Neural progenitor cell (in vitro differentiated cells): ENCODE measurements at regions not wholly inside any gene's neighbourhood (a gene's known extent, or its start where the extent isn't known, plus 50 kb on each side); places are given as distances from the start of the nearest gene placed in this dataset.

Source experiments
- DNase-seq: peaks from one replicate; pipeline ENCODE4 v3.0.0-alpha.2; 2016; ENCODE audit warnings: low spot score
- H2AFZ ChIP-seq: fragments of 200-600 bp; sonication (generic); replicated peaks from 2 replicates; pipeline ENCODE4 v1.6.1; 2016; ENCODE audit warnings: antibody characterized with exemption
- H3F3A ChIP-seq: fragments of 200-600 bp; sonication (generic); 2 replicates; pipeline ENCODE4 v1.6.1; 2016; ENCODE audit warnings: antibody characterized with exemption, low read depth
- H3K27ac ChIP-seq: fragments of 200-600 bp; sonication (generic); 2 replicates; pipeline ENCODE4 v1.5.1; 2016; ENCODE audit warnings: mild to moderate bottlenecking
- H3K27me3 ChIP-seq: fragments of 200-600 bp; sonication (generic); 2 replicates; pipeline ENCODE4 v1.6.1; 2016; ENCODE audit warnings: mild to moderate bottlenecking, moderate library complexity
- H3K36me3 ChIP-seq: fragments of 200-600 bp; sonication (generic); 2 replicates; pipeline ENCODE4 v1.5.1; 2016
- H3K4me1 ChIP-seq: fragments of 200-600 bp; sonication (generic); 2 replicates; pipeline ENCODE4 v1.6.1; 2016; ENCODE audit warnings: mixed run types
- H3K4me2 ChIP-seq: fragments of 200-600 bp; sonication (generic); 2 replicates; pipeline ENCODE4 v1.6.1; 2016
- H3K4me3 ChIP-seq: fragments of 200-600 bp; sonication (generic); 2 replicates; pipeline ENCODE4 v1.5.1; 2016
- H3K79me2 ChIP-seq: fragments of 200-600 bp; sonication (generic); 2 replicates; pipeline ENCODE4 v1.6.1; 2016; ENCODE audit warnings: low read depth
- H3K9ac ChIP-seq: fragments of 200-600 bp; sonication (generic); 2 replicates; pipeline ENCODE4 v1.6.1; 2016
- H3K9me3 ChIP-seq: fragments of 200-600 bp; sonication (generic); 2 replicates; pipeline ENCODE4 v1.5.1; 2016; ENCODE audit warnings: low read depth
- H4K20me1 ChIP-seq: fragments of 200-600 bp; sonication (generic); 2 replicates; pipeline ENCODE4 v1.6.1; 2016; ENCODE audit warnings: low read depth
- H3K27ac Mint-ChIP-seq: 3 replicates; pipeline ENCODE4 v1.8.0; 2021; ENCODE audit warnings: mixed read lengths
- H3K27me3 Mint-ChIP-seq: 2 replicates; pipeline ENCODE4 v1.8.0; 2022; ENCODE audit warnings: low read depth, mild to moderate bottlenecking, inconsistent platforms, moderate library complexity, mixed read lengths; ENCODE audit not compliant: insufficient read depth
- H3K36me3 Mint-ChIP-seq: 3 replicates; pipeline ENCODE4 v1.8.0; 2021; ENCODE audit warnings: mixed read lengths
- H3K4me1 Mint-ChIP-seq: 3 replicates; pipeline ENCODE4 v1.8.0; 2021; ENCODE audit warnings: mixed read lengths
- H3K4me3 Mint-ChIP-seq: 3 replicates; pipeline ENCODE4 v1.8.0; 2021; ENCODE audit warnings: mild to moderate bottlenecking, moderate library complexity, mixed read lengths
- H3K9me3 Mint-ChIP-seq: 3 replicates; pipeline ENCODE4 v1.8.0; 2020; ENCODE audit warnings: mixed read lengths
- EZH2 ChIP-seq: fragments of 200-600 bp; sonication (generic); IDR thresholded peaks from 2 replicates; pipeline ENCODE4 v1.6.1; 2017; ENCODE audit warnings: antibody characterized with exemption, mild to moderate bottlenecking, moderate library complexity
- EZH2phosphoT487 ChIP-seq: fragments of 200-600 bp; sonication (generic); IDR thresholded peaks from 2 replicates; pipeline ENCODE4 v1.6.1; 2017; ENCODE audit warnings: antibody characterized with exemption
- TF ChIP-seq, protein P1 (sequence below): fragments of 200-600 bp; sonication (generic); IDR thresholded peaks from 2 replicates; pipeline ENCODE4 v1.5.1; 2017; ENCODE audit warnings: antibody characterized with exemption, mild to moderate bottlenecking

DNA sequence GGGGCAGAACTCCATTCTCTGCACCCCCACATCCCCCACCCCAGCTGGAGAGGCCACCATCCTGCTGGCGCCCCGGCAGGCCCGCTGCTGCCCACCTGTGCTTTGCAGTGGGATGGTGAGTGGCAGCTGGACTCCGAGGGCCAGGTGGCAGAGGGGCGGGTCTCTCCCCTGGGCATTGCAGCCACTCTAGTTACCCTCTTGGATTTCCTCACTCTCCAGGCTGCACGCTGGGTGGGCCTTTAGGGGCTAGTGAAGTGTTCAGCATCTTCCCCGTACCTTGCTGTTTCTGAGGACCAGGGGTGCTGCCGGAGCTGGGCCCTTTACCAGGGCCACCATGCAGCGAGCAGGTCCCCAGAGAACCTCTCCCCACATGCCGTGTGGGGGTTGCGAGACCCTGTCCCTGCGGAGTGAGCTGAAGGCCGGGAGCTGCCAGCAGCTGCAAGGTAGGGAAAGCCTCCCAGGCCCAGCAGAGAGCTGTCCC lies 88.4 kb upstream of the SH3PXD2B start:
- TF ChIP-seq EZH2phosphoT487, result no peak
- TF ChIP-seq, protein P1, sequence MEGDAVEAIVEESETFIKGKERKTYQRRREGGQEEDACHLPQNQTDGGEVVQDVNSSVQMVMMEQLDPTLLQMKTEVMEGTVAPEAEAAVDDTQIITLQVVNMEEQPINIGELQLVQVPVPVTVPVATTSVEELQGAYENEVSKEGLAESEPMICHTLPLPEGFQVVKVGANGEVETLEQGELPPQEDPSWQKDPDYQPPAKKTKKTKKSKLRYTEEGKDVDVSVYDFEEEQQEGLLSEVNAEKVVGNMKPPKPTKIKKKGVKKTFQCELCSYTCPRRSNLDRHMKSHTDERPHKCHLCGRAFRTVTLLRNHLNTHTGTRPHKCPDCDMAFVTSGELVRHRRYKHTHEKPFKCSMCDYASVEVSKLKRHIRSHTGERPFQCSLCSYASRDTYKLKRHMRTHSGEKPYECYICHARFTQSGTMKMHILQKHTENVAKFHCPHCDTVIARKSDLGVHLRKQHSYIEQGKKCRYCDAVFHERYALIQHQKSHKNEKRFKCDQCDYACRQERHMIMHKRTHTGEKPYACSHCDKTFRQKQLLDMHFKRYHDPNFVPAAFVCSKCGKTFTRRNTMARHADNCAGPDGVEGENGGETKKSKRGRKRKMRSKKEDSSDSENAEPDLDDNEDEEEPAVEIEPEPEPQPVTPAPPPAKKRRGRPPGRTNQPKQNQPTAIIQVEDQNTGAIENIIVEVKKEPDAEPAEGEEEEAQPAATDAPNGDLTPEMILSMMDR, result no peak
- no peak for TF ChIP-seq EZH2
- no peak for DNase-seq
- H3K4me3 ChIP-seq, result no peak overlapping the region
- no peaks in the 10 kb centered on the region for H3K36me3 Mint-ChIP-seq
- H3K9ac ChIP-seq, result no peak overlapping the region
- H3K27ac ChIP-seq, result no peak overlapping the region
- no peaks in the 10 kb centered on the region for H3F3A ChIP-seq
- peaks cover 8% of the 10 kb centered on the region for H3K27me3 Mint-ChIP-seq
- H3K79me2 ChIP-seq, result no peaks in the 10 kb centered on the region
- no peaks in the 10 kb centered on the region for H3K9me3 Mint-ChIP-seq
- no peaks in the 10 kb centered on the region for H4K20me1 ChIP-seq
- no peaks in the 10 kb centered on the region for H3K27me3 ChIP-seq
- H3K9me3 ChIP-seq, result no peaks in the 10 kb centered on the region
- peaks cover 6% of the 10 kb centered on the region for H3K4me1 ChIP-seq
- H3K4me3 Mint-ChIP-seq, result no peak overlapping the region
- H2AFZ ChIP-seq, result no peak overlapping the region
- H3K4me1 Mint-ChIP-seq, result peaks cover 20% of the 10 kb centered on the region
- no peak overlapping the region for H3K4me2 ChIP-seq
- no peak overlapping the region for H3K27ac Mint-ChIP-seq
- no peaks in the 10 kb centered on the region for H3K36me3 ChIP-seq

DNA sequence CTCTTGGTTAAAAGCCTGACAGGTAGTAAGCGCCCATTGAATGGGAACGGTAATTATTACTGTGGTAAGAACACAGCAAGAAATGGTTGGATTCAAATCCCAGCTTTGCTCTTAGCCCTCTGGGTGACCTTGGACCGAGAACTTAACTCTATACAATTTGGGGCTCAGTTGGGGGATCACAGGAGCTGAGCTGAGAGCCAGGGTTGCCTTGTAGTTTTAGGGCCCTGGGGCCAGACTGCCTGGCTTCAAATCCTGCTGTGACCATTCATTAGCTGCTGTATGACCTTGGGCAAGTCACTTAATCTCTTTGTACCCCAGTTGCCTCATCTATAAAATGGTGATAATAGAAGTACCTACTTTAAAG lies 87.4 kb upstream of the SH3PXD2B start:
- H3K27me3 Mint-ChIP-seq, result peaks cover 5% of the 10 kb centered on the region
- H3K4me3 Mint-ChIP-seq, result no peak overlapping the region
- no peak overlapping the region for H3K27ac Mint-ChIP-seq
- no peaks in the 10 kb centered on the region for H3K9me3 Mint-ChIP-seq
- no peaks in the 10 kb centered on the region for H3K36me3 ChIP-seq
- H3K36me3 Mint-ChIP-seq, result no peaks in the 10 kb centered on the region
- H2AFZ ChIP-seq, result no peak overlapping the region
- no peaks in the 10 kb centered on the region for H3K27me3 ChIP-seq
- H3K27ac ChIP-seq, result no peak overlapping the region
- DNase-seq, result no peak
- H3K79me2 ChIP-seq, result no peaks in the 10 kb centered on the region
- H3K9me3 ChIP-seq, result no peaks in the 10 kb centered on the region
- no peak overlapping the region for H3K9ac ChIP-seq
- no peak for TF ChIP-seq EZH2
- TF ChIP-seq, protein P1, result no peak
- no peak for TF ChIP-seq EZH2phosphoT487
- H3K4me2 ChIP-seq, result no peak overlapping the region
- peaks cover 6% of the 10 kb centered on the region for H3K4me1 ChIP-seq
- no peaks in the 10 kb centered on the region for H4K20me1 ChIP-seq
- no peaks in the 10 kb centered on the region for H3F3A ChIP-seq
- no peak overlapping the region for H3K4me3 ChIP-seq
- peaks cover 17% of the 10 kb centered on the region for H3K4me1 Mint-ChIP-seq

DNA sequence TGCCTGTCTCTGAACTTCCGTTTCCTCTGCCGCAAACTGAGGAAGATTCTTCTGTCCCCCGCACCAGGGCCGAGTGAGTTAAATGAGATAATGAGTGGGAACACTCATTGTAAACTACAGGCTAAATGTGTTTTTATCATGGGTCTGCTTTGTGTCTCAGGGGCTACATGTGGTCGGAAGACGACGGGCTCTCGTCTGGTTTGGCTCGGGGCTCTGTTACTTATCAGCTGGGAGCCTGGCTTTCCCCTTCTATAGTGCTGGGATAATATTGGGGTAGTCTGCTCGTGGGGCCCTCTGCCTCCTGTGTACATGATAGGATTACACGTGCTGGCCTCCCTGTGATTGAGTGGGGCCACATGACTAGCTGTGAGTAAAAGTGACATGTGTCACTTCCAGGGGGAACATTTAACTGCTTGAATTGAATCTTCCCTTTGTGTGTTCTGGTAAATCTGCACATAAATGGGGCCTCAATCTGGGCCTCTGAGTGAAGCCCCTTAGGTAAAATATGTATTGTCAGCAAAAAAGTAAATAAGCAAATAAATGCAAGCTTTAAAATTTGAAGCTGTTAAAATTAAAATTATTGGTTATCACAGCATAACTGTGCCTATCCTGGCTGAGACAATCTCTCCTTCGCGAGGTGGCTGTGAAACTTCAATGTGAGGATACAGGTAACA lies 86.9 kb upstream of the SH3PXD2B start:
- H3K4me3 Mint-ChIP-seq, result no peak overlapping the region
- no peak for DNase-seq
- no peaks in the 10 kb centered on the region for H3K9me3 Mint-ChIP-seq
- H3K27me3 ChIP-seq, result no peaks in the 10 kb centered on the region
- no peaks in the 10 kb centered on the region for H3K36me3 Mint-ChIP-seq
- no peak overlapping the region for H3K4me3 ChIP-seq
- H3K79me2 ChIP-seq, result no peaks in the 10 kb centered on the region
- H3K36me3 ChIP-seq, result no peaks in the 10 kb centered on the region
- no peak overlapping the region for H3K9ac ChIP-seq
- peaks cover 5% of the 10 kb centered on the region for H3K27me3 Mint-ChIP-seq
- no peak overlapping the region for H3K27ac ChIP-seq
- peaks cover 6% of the 10 kb centered on the region for H3K4me1 ChIP-seq
- H3K4me1 Mint-ChIP-seq, result peaks cover 13% of the 10 kb centered on the region
- H3K9me3 ChIP-seq, result no peaks in the 10 kb centered on the region
- no peaks in the 10 kb centered on the region for H4K20me1 ChIP-seq
- H2AFZ ChIP-seq, result no peak overlapping the region
- peak overlapping the region; percentile 68 for H3K27ac Mint-ChIP-seq
- no peak for TF ChIP-seq EZH2phosphoT487
- no peak overlapping the region for H3K4me2 ChIP-seq
- H3F3A ChIP-seq, result no peaks in the 10 kb centered on the region

DNA sequence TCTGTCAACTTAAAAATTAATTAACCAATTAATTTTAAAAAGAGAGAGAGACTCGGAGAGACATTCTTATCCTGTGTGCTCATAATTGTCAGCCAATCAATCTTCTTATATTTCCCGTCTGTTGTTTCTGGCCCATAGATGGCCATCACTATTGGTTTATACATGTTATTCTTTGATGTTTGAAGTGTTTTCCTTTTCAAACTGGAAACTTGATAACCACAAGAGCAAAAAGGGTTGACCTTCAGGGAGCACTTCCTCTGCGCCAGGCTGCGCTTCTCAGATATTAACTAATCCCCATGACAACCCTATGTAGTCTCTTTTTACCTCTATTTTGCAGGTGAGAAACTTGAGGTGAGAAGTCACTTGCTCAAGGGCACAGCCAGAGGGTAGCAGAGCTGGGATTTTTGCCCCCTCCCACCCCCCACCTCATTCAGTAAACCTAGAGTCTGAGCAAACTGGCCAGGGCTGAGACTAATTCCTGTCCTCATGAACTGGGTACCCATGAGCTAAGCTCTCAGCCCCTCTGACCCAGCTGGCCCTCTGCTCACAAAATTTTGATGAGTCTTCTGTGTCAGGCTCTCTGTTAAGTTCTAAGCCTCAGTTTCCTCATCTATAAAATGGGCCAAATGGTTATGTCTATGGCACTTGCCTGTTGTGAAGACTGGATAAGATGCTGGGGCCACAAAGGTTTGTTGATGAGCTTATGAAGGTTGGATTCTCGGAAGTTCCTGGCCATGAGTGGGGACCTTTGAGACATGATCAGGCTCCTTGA lies 86.0 kb upstream of the SH3PXD2B start:
- Mint-ChIP-seq H3K27me3 (peaks cover 7% of the 10 kb centered on the region), H3K4me3 (no peak overlapping the region), H3K4me1 (peaks cover 7% of the 10 kb centered on the region), H3K27ac (no peak overlapping the region), H3K36me3 (no peaks in the 10 kb centered on the region), H3K9me3 (no peaks in the 10 kb centered on the region)
- Histone ChIP-seq H2AFZ (no peak overlapping the region), H3K4me1 (peaks cover under 1% of the 10 kb centered on the region), H3K27me3 (no peaks in the 10 kb centered on the region), H3K4me3 (no peak overlapping the region), H3K79me2 (no peaks in the 10 kb centered on the region), H3F3A (no peaks in the 10 kb centered on the region), H4K20me1 (no peaks in the 10 kb centered on the region), H3K27ac (no peak overlapping the region), H3K36me3 (no peaks in the 10 kb centered on the region), H3K4me2 (no peak overlapping the region), H3K9ac (no peak overlapping the region), H3K9me3 (no peaks in the 10 kb centered on the region)
- DNase-seq, result no peak
- TF ChIP-seq EZH2phosphoT487 (no peak), EZH2 (no peak)
- TF ChIP-seq, protein P1, result no peak
